K562 (cell line): ENCODE measurements at regions not wholly inside any gene's neighbourhood (a gene's known extent, or its start where the extent isn't known, plus 50 kb on each side); places are given as distances from the start of the nearest gene placed in this dataset.
A peak's percentile ranks its signal among the peaks of the same experiment; 100 is the strongest.

Source experiments
- ATAC-seq: fragments of 200-7000 bp; cut with Tn5 transposase; 3 replicates; pipeline ENCODE4 v1.9.1; 2020; ENCODE audit warnings: moderate library complexity
- BruUV-seq: library from RNA; stranded (reverse); fragments of 400-500 nt; replicated peaks from 2 replicates; lab custom pipeline; 2021; lab: Mats Ljungman, UMichigan
- CTCF ChIA-PET: fragments of 300-600 bp; formaldehyde crosslinking; extraction: SDS; loops from one replicate; lab custom pipeline; 2021; ENCODE audit warnings: low intra/inter-chr PET ratio; lab: Yijun Ruan, JAX
- POLR2A ChIA-PET: fragments of 300-600, 350-650 bp; sonication (Branson Sonifier 250); formaldehyde crosslinking; extraction: SDS; loops from one replicate; lab custom pipeline; 2021; ENCODE audit warnings: antibody characterized with exemption, inconsistent platforms; lab: Yijun Ruan, JAX
- DNase-seq, 4 experiments: peaks; one replicate each; pipeline versions ENCODE4 v3.0.0 to v3.0.0-alpha.2; 2011 to 2018; ENCODE audit warnings: low spot score in 3 of 4, mixed read lengths in 3 of 4; ENCODE audit errors: extremely low read depth in 1 of 4
- FAIRE-seq: peaks from 2 replicates; lab custom pipeline; 2011; peaks lifted over from hg19 to GRCh38; lab: Jason Lieb, UNC
- H2AFZ ChIP-seq: 2 replicates; pipeline ENCODE4 v1.6.0; 2011; ENCODE audit warnings: low read depth, low read length, control low read depth, inconsistent platforms
- H3K27ac ChIP-seq: fragments of 200-600 bp; 3 replicates; pipeline ENCODE4 v1.8.0; 2011; ENCODE audit warnings: low read depth, mild to moderate bottlenecking, control low read depth, inconsistent platforms, low read length, moderate library complexity, mixed read lengths; ENCODE audit errors: extremely low read depth
- H3K27me3 ChIP-seq, 2 experiments: fragments of 300-600 bp in 1 of 2; 2 replicates in 1 of 2; 3 replicates in 1 of 2; pipeline versions ENCODE4 v1.6.0 to v1.8.0; 2011; ENCODE audit warnings: inconsistent platforms in 2 of 2, low read length in 2 of 2, mild to moderate bottlenecking in 1 of 2, mixed read lengths in 1 of 2, moderate library complexity in 1 of 2; ENCODE audit not compliant: control insufficient read depth in 2 of 2, insufficient read depth in 2 of 2
- H3K36me3 ChIP-seq: fragments of 300-600 bp; 3 replicates; pipeline ENCODE4 v1.8.0; 2011; ENCODE audit warnings: mild to moderate bottlenecking, low read length, inconsistent platforms; ENCODE audit not compliant: control insufficient read depth, insufficient read depth
- H3K4me1 ChIP-seq, 2 experiments: fragments of 200-600 bp in 1 of 2; replicated peaks in 1 of 2; 2 replicates in 1 of 2; 3 replicates in 1 of 2; pipeline versions ENCODE4 v1.5.1 to v1.8.0; 2011; ENCODE audit warnings: inconsistent platforms in 2 of 2, low read length in 2 of 2, mild to moderate bottlenecking in 1 of 2, mixed read lengths in 1 of 2, moderate library complexity in 1 of 2; ENCODE audit not compliant: control insufficient read depth in 2 of 2, insufficient read depth in 2 of 2
- H3K4me2 ChIP-seq: 2 replicates; pipeline ENCODE4 v1.6.1; 2011; ENCODE audit warnings: low read length, control low read depth, inconsistent platforms, mixed read lengths; ENCODE audit not compliant: insufficient read depth
- H3K4me3 ChIP-seq: fragments of 200-600 bp; sonication (generic), shearing (Covaris generic); 2 replicates; pipeline ENCODE4 v1.5.1; 2016; ENCODE audit warnings: control low read depth, inconsistent platforms
- H3K79me2 ChIP-seq: fragments of 200-600 bp; 3 replicates; pipeline ENCODE4 v1.8.0; 2011; ENCODE audit warnings: low read length, inconsistent platforms; ENCODE audit not compliant: control insufficient read depth, insufficient read depth
- H3K9ac ChIP-seq, 2 experiments: 2 replicates each; pipeline versions ENCODE4 v1.6.0 to v1.6.1; 2011; ENCODE audit warnings: low read depth in 2 of 2, low read length in 2 of 2, control low read depth in 1 of 2, inconsistent platforms in 1 of 2, mild to moderate bottlenecking in 1 of 2, mixed read lengths in 1 of 2; ENCODE audit not compliant: insufficient read depth in 1 of 2
- H3K9me1 ChIP-seq: one replicate; pipeline ENCODE4 v1.6.0; 2011; ENCODE audit warnings: inconsistent platforms, mild to moderate bottlenecking, low read length, moderate library complexity; ENCODE audit not compliant: control insufficient read depth, insufficient read depth
- H3K9me3 ChIP-seq: replicated peaks from 2 replicates; pipeline ENCODE4 v1.5.1; 2011; ENCODE audit warnings: low read depth, low read length, inconsistent platforms; ENCODE audit not compliant: control insufficient read depth, insufficient read depth
- H4K20me1 ChIP-seq: replicated peaks from 2 replicates; pipeline ENCODE4 v1.6.1; 2011; ENCODE audit warnings: low read length, inconsistent platforms, mixed read lengths; ENCODE audit not compliant: control insufficient read depth, insufficient read depth
- ARID1B ChIP-seq: fragments of 450-650 bp; IDR thresholded peaks from 2 replicates; pipeline ENCODE4 v1.6.1; 2016; ENCODE audit warnings: antibody characterized with exemption, mild to moderate bottlenecking, inconsistent platforms
- ARNT ChIP-seq, 2 experiments: fragments of 450-650 bp; IDR thresholded peaks; 2 replicates each; pipeline ENCODE4 v1.6.1; 2016; ENCODE audit warnings: mild to moderate bottlenecking in 1 of 2
- BACH1 ChIP-seq: fragments of 200-800 bp; sonication (Bioruptor generic); IDR thresholded peaks from 2 replicates; pipeline ENCODE4 v1.6.1; 2016; ENCODE audit warnings: missing genetic modification characterization, missing compliant biosample characterization
- BDP1 ChIP-seq: IDR thresholded peaks from 3 replicates; pipeline ENCODE4 v1.6.1; 2011; ENCODE audit not compliant: insufficient read length, insufficient read depth
- BRD9 ChIP-seq: fragments of 450-650 bp; IDR thresholded peaks from 2 replicates; pipeline ENCODE4 v1.6.1; 2018; ENCODE audit warnings: low read depth; ENCODE audit not compliant: partially characterized antibody
- CBFA2T3 ChIP-seq: fragments of 450-650 bp; IDR thresholded peaks from 2 replicates; pipeline ENCODE4 v1.6.1; 2017
- ESRRA ChIP-seq: fragments of 450-650 bp; IDR thresholded peaks from 2 replicates; pipeline ENCODE4 v1.6.1; 2014; ENCODE audit warnings: low read depth, mild to moderate bottlenecking, moderate library complexity, borderline replicate concordance
- FOXA3 ChIP-seq, 2 experiments: fragments of 450-650 bp in 1 of 2; sonication (generic) in 1 of 2; formaldehyde crosslinking; IDR thresholded peaks in 1 of 2; conservative IDR thresholded peaks in 1 of 2; 2 replicates each; pipeline versions ENCODE4 v1.4.0 to v1.8.0; 2020 to 2022; ENCODE audit warnings: mild to moderate bottlenecking in 2 of 2, missing genetic modification reagents in 1 of 2
- FOXK2 ChIP-seq, 2 experiments: fragments of 450-650 bp; IDR thresholded peaks in 1 of 2; conservative IDR thresholded peaks in 1 of 2; 2 replicates each; pipeline ENCODE4 v1.6.1; 2016; ENCODE audit warnings: low read depth in 2 of 2, mild to moderate bottlenecking in 1 of 2
- HIVEP1 ChIP-seq: fragments of 250-450 bp; sonication (Bioruptor Pico); IDR thresholded peaks from 2 replicates; pipeline ENCODE4 v1.4.0; 2020; ENCODE audit warnings: mild to moderate bottlenecking
- HNRNPK ChIP-seq: fragments of 200-400 bp; formaldehyde crosslinking; IDR thresholded peaks from one replicate; pipeline ENCODE4 v1.6.1; 2018; ENCODE audit warnings: mild to moderate bottlenecking, low read depth, low read length; ENCODE audit not compliant: poor library complexity, severe bottlenecking
- JUND ChIP-seq, 2 experiments: IDR thresholded peaks; 2 replicates in 1 of 2; 3 replicates in 1 of 2; pipeline ENCODE4 v1.6.1; 2011; ENCODE audit warnings: borderline replicate concordance in 2 of 2, low read depth in 2 of 2, low read length in 2 of 2, improper control_type of control experiment in 1 of 2, missing biosample characterization in 1 of 2, missing genetic modification characterization in 1 of 2, missing genetic modification reagents in 1 of 2
- KAT2B ChIP-seq: IDR thresholded peaks from one replicate; pipeline ENCODE4 v1.6.1; 2012; ENCODE audit warnings: low read depth, mild to moderate bottlenecking, control low read depth, inconsistent platforms, low read length, moderate library complexity
- KHSRP ChIP-seq: fragments of 450-650 bp; IDR thresholded peaks from 2 replicates; pipeline ENCODE4 v1.6.1; 2017
- L3MBTL2 ChIP-seq: fragments of 450-650 bp; IDR thresholded peaks from 2 replicates; pipeline ENCODE4 v1.6.1; 2016; ENCODE audit warnings: mild to moderate bottlenecking, moderate library complexity
- POLR2H ChIP-seq: IDR thresholded peaks from 2 replicates; pipeline ENCODE4 v1.6.1; 2016; ENCODE audit warnings: missing genetic modification characterization, low read depth, mild to moderate bottlenecking, control low read depth, missing compliant biosample characterization, moderate library complexity
- ZBTB43 ChIP-seq: sonication (generic); formaldehyde crosslinking; IDR thresholded peaks from 2 replicates; pipeline ENCODE4 v1.8.0; 2023; ENCODE audit warnings: mild to moderate bottlenecking, missing genetic modification reagents
- ZNF175 ChIP-seq: fragments of 200-800 bp; sonication (Bioruptor generic); IDR thresholded peaks from 2 replicates; pipeline ENCODE4 v1.6.1; 2016; ENCODE audit warnings: low read depth, mild to moderate bottlenecking, missing genetic modification characterization, missing compliant biosample characterization
- ZNF239 ChIP-seq: fragments of 250-450 bp; sonication (Bioruptor Pico); IDR thresholded peaks from 2 replicates; pipeline ENCODE4 v1.4.0; 2020; ENCODE audit warnings: mild to moderate bottlenecking
- WGBS: fragments of 100-300 bp; shearing (Covaris generic); methylation state at CpG from one replicate; pipeline ENCODE4 v1.1.6; 2016; ENCODE audit warnings: low coverage, mixed read lengths; ENCODE audit not compliant: insufficient coverage; ENCODE audit errors: missing lambda C conversion rate; 5-methylcytosine and 5-hydroxymethylcytosine counted together
- in situ Hi-C: fragments of 300-500 bp; cut with MboI; formaldehyde crosslinking; loops from 4 replicates; pipeline ENCODE4 v1.15.0; 2018; ENCODE audit warnings: inconsistent platforms, mixed read lengths
- intact Hi-C: fragments of 100-400 bp; cut with micrococcal nuclease; formaldehyde crosslinking; loops from 2 replicates; pipeline ENCODE4 v1.14.2; 2022

GRCh38 chr1:222284466-222284865, 263.4 kb downstream of the HHIPL2 start (continued):
- no peak for TF ChIP-seq KAT2B
- TF ChIP-seq BDP1, result no peak
- TF ChIP-seq KHSRP, result no peak

GRCh38 chr1:222283147-222283768, 264.6 kb downstream of the HHIPL2 start:
- no TSS peak for BruUV-seq
- in situ Hi-C loops, result no loop called here
- Histone ChIP-seq H3K4me2 (no peak overlapping the region), H3K79me2 (no peaks in the 10 kb centered on the region), H3K27me3 (no peaks in the 10 kb centered on the region), H2AFZ (no peak overlapping the region), H4K20me1 (no peaks in the 10 kb centered on the region), H3K4me3 (no peak overlapping the region), H3K36me3 (no peaks in the 10 kb centered on the region), H3K9me3 (no peaks in the 10 kb centered on the region), H3K9me1 (no peaks in the 10 kb centered on the region), H3K4me1 (no peaks in the 10 kb centered on the region), H3K9ac (no peak overlapping the region), H3K27ac (no peak overlapping the region)
- no peak for DNase-seq
- WGBS, result 0% methylated on average over 4 of the region's 4 CpGs
- intact Hi-C loops, result no loop called here
- ChIA-PET POLR2A (no interaction called here), CTCF (no interaction called here)
- FAIRE-seq, result no peak
- ATAC-seq, result peak; percentile 34; the same call in 2 of the 3 replicates
- TF ChIP-seq ZNF239 (0 out of 2 replicates have a peak, but pooled peaks have one; percentile 23), L3MBTL2 (peak; percentile 28; the same call in 1 of the 2 replicates), POLR2H (tag) (peak; percentile 44; the same call in 1 of the 2 replicates), HIVEP1 (CRISPR knock-in tag) (no peak), ARID1B (peak; percentile 66; the same call in 1 of the 2 replicates), ESRRA (no peak), BRD9 (no peak), CBFA2T3 (no peak), ZBTB43 (no peak), JUND (IDR thresholded peaks at IDR 0.05; ENCODE audit: borderline replicate concordance, low read depth, low read length) (no peak), JUND (tag; IDR thresholded peaks at IDR 0.05; ENCODE audit: borderline replicate concordance, low read depth, low read length) (0 out of 3 replicates have a peak, but pooled peaks have one; percentile 16), ZNF175 (CRISPR knock-in tag) (peak; percentile 90), FOXA3 (CRISPR knock-in tag; conservative IDR thresholded peaks at IDR 0.05 in 1 of 2, IDR thresholded peaks at IDR 0.05 in 1 of 2) (peak in 1 of 2 experiments; percentile 86; a peak in 2 of 4 replicates), FOXK2 (conservative IDR thresholded peaks at IDR 0.05 in 1 of 2, IDR thresholded peaks at IDR 0.05 in 1 of 2; ENCODE audit: low read depth in 2 of 2) (no peak), BACH1 (no peak), HNRNPK (no peak), ARNT (IDR thresholded peaks at IDR 0.05) (no peak)
